GM12878 (cell line): ENCODE measurements at regions not wholly inside any gene's neighbourhood (a gene's known extent, or its start where the extent isn't known, plus 50 kb on each side); places are given as distances from the start of the nearest gene placed in this dataset.

ENCODE experiments used
- ATAC-seq: fragments of 200-7000 bp; cut with Tn5 transposase; 3 replicates; pipeline ENCODE4 v1.9.1; 2020; ENCODE audit warnings: mild to moderate bottlenecking, moderate library complexity
- BruUV-seq: library from RNA; stranded (reverse); fragments of 400-500 nt; replicated peaks from 2 replicates; lab custom pipeline; 2021; lab: Mats Ljungman, UMichigan
- CTCF ChIA-PET: fragments of 300-600 bp; sonication (Branson Sonifier 250); formaldehyde crosslinking; extraction: SDS; loops from one replicate; lab custom pipeline; 2021; ENCODE audit warnings: inconsistent platforms; lab: Yijun Ruan, JAX
- POLR2A ChIA-PET: fragments of 350-600 bp; formaldehyde crosslinking; extraction: SDS; loops from one replicate; lab custom pipeline; 2021; ENCODE audit warnings: inconsistent platforms; lab: Charles Lee
- RAD21 ChIA-PET: fragments of 300-600 bp; sonication (Branson Sonifier 250); formaldehyde crosslinking; loops from one replicate; lab custom pipeline; 2023; ENCODE audit warnings: antibody characterized with exemption; ENCODE audit not compliant: unreplicated experiment; lab: Charles Lee
- SMC1A ChIA-PET: fragments of 300-600 bp; sonication (Branson Sonifier 250); formaldehyde crosslinking; loops from one replicate; lab custom pipeline; 2023; ENCODE audit not compliant: unreplicated experiment, uncharacterized antibody; lab: Charles Lee
- DNase-seq: peaks from one replicate; pipeline ENCODE4 v3.0.0-alpha.2; 2011; ENCODE audit warnings: low read depth, low spot score
- FAIRE-seq: peaks from 3 replicates; lab custom pipeline; 2011; peaks lifted over from hg19 to GRCh38; lab: Jason Lieb, UNC
- H2AFZ ChIP-seq: 2 replicates; pipeline ENCODE4 v1.6.0; 2011; ENCODE audit warnings: low read depth, low read length, control low read depth; ENCODE audit not compliant: control insufficient read depth
- H3K27ac ChIP-seq: 2 replicates; pipeline ENCODE4 v1.5.1; 2011; ENCODE audit warnings: control low read depth; ENCODE audit not compliant: control insufficient read depth, insufficient read depth
- H3K27me3 ChIP-seq, 2 experiments: replicated peaks in 1 of 2; 2 replicates each; pipeline versions ENCODE4 v1.6.0 to v1.6.1; 2011; ENCODE audit warnings: low read length in 1 of 2; ENCODE audit not compliant: control insufficient read depth in 2 of 2, insufficient read depth in 2 of 2
- H3K36me3 ChIP-seq, 2 experiments: 2 replicates each; pipeline ENCODE4 v1.5.1; 2011; ENCODE audit warnings: low read length in 1 of 2; ENCODE audit not compliant: control insufficient read depth in 2 of 2, insufficient read depth in 2 of 2
- H3K4me1 ChIP-seq: 2 replicates; pipeline ENCODE4 v1.6.1; 2011; ENCODE audit warnings: mild to moderate bottlenecking, low read length, moderate library complexity, mixed read lengths; ENCODE audit not compliant: control insufficient read depth, insufficient read depth
- H3K4me2 ChIP-seq: 2 replicates; pipeline ENCODE4 v1.6.0; 2011; ENCODE audit warnings: control low read depth; ENCODE audit not compliant: control insufficient read depth, insufficient read depth
- H3K4me3 ChIP-seq: fragments of 200-600 bp; sonication (generic); 2 replicates; pipeline ENCODE4 v1.5.1; 2016
- H3K79me2 ChIP-seq: 2 replicates; pipeline ENCODE4 v1.6.0; 2011; ENCODE audit warnings: low read length; ENCODE audit not compliant: control insufficient read depth, insufficient read depth
- H3K9ac ChIP-seq: 2 replicates; pipeline ENCODE4 v1.8.0; 2011; ENCODE audit warnings: low read length, control low read depth, mixed read lengths; ENCODE audit not compliant: control insufficient read depth, insufficient read depth
- H3K9me3 ChIP-seq: replicated peaks from 3 replicates; pipeline ENCODE4 v1.5.1; 2011; ENCODE audit warnings: mild to moderate bottlenecking, low read length; ENCODE audit not compliant: control insufficient read depth, insufficient read depth
- H4K20me1 ChIP-seq: 2 replicates; pipeline ENCODE4 v1.6.0; 2011; ENCODE audit not compliant: control insufficient read depth, insufficient read depth
- ATF2 ChIP-seq: IDR thresholded peaks from 2 replicates; pipeline ENCODE4 v1.6.1; 2012; ENCODE audit warnings: low read length, inconsistent platforms
- CUX1 ChIP-seq: IDR thresholded peaks from 2 replicates; pipeline ENCODE4 v1.6.1; 2012; ENCODE audit warnings: improper control_type of control experiment, low read depth, low read length; ENCODE audit not compliant: insufficient replicate concordance
- EGR1 ChIP-seq, 2 experiments: IDR thresholded peaks; 1 replicate in 1 of 2; 2 replicates in 1 of 2; pipeline ENCODE4 v1.6.1; 2011 to 2012; ENCODE audit warnings: low read depth in 2 of 2, low read length in 2 of 2, borderline replicate concordance in 1 of 2, mild to moderate bottlenecking in 1 of 2, moderate library complexity in 1 of 2
- EP300 ChIP-seq, 2 experiments: fragments of 150-350 bp in 1 of 2; IDR thresholded peaks; 2 replicates each; pipeline ENCODE4 v1.6.1; 2011 to 2012; ENCODE audit warnings: low read depth in 2 of 2, low read length in 2 of 2, borderline replicate concordance in 1 of 2, improper control_type of control experiment in 1 of 2, inconsistent platforms in 1 of 2; ENCODE audit not compliant: control insufficient read depth in 1 of 2
- FOXM1 ChIP-seq: IDR thresholded peaks from 2 replicates; pipeline ENCODE4 v1.6.1; 2012; ENCODE audit warnings: low read depth, mild to moderate bottlenecking, inconsistent platforms, low read length, moderate library complexity
- HCFC1 ChIP-seq: fragments of 150-350 bp; IDR thresholded peaks from 2 replicates; pipeline ENCODE4 v1.6.1; 2014; ENCODE audit warnings: low read length
- NR2F1 ChIP-seq: fragments of 450-650 bp; conservative IDR thresholded peaks from 2 replicates; pipeline ENCODE4 v1.6.1; 2017; ENCODE audit warnings: mild to moderate bottlenecking
- SREBF2 ChIP-seq: IDR thresholded peaks from 2 replicates; pipeline ENCODE4 v1.6.1; 2012; ENCODE audit warnings: mild to moderate bottlenecking, low read length
- SUPT20H ChIP-seq: IDR thresholded peaks from 2 replicates; pipeline ENCODE4 v1.6.1; 2011; ENCODE audit warnings: low read depth, mild to moderate bottlenecking, low read length, moderate library complexity, borderline replicate concordance; ENCODE audit not compliant: control insufficient read depth
- ZNF207 ChIP-seq: fragments of 450-650 bp; IDR thresholded peaks from 2 replicates; pipeline ENCODE4 v1.6.1; 2014; ENCODE audit warnings: antibody characterized with exemption, mild to moderate bottlenecking, borderline replicate concordance
- ZZZ3 ChIP-seq: IDR thresholded peaks from 2 replicates; pipeline ENCODE4 v1.6.1; 2011; ENCODE audit warnings: low read depth; ENCODE audit not compliant: control insufficient read depth, insufficient read length
- WGBS: methylation state at CpG from one replicate; pipeline ENCODE4 v1.1.6; 2016; ENCODE audit warnings: low lambda C conversion rate; ENCODE audit not compliant: insufficient replicate concordance, insufficient coverage; ENCODE audit errors: missing lambda C conversion rate; 5-methylcytosine and 5-hydroxymethylcytosine counted together
- in situ Hi-C: fragments of 300-500 bp; cut with MboI; formaldehyde crosslinking; loops from 9 replicates; pipeline ENCODE4 v1.14.3; 2018; ENCODE audit warnings: mixed read lengths
- intact Hi-C: fragments of 100-400 bp; cut with micrococcal nuclease; formaldehyde crosslinking; loops from one replicate; pipeline ENCODE4 v1.14.2; 2022; ENCODE audit not compliant: unreplicated experiment

DNA sequence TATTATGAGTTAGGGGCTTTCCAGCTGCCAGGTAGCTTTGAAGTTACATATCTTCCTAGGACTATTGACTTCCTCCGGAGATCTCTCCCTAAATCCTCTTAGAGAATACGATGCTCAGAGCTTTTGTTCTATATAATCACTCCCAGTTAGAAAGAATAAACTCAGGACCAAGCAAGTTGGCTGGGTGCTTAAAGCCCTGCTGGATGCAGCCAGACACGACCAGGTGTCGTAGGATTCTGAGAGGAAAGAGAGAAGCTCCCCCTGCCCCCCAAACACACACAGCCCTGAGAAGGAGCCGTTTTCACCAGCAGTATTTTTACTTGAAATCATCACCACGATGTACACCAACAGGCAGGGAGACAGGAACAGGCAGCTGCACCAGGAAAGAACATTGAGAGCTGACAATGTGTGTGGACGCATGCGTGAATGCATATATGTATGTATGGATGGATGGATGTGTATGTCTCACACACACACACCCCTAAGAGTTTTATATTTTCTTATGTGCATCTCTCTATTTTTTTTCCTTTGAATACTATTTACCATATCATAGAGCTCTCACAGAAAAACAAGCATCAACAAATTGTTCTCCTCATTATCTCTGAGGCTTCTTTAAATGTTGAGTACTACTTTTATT is 382.6 kb downstream of the EPHA4 start:
- Histone ChIP-seq H3K4me2 (no peak overlapping the region), H4K20me1 (no peaks in the 10 kb centered on the region), H3K79me2 (no peaks in the 10 kb centered on the region), H2AFZ (no peak overlapping the region), H3K36me3 (no peaks in the 10 kb centered on the region), H3K9me3 (no peaks in the 10 kb centered on the region), H3K27me3 (no peaks in the 10 kb centered on the region), H3K4me3 (no peak overlapping the region), H3K4me1 (no peaks in the 10 kb centered on the region), H3K9ac (no peak overlapping the region), H3K27ac (no peak overlapping the region)
- 34% methylated on average over 8 of the region's 8 CpGs for WGBS
- ATAC-seq (no peak), DNase-seq (no peak), FAIRE-seq (no peak)
- RAD21 ChIA-PET: no interaction called here
- SMC1A ChIA-PET: interaction anchor here (0.5 to 0.8 kb wide), 2 partner anchors 11 to 155 kb away, joined by 3 to 5 read pairs; no protein-coding TSS in a partner anchor
- CTCF ChIA-PET: interaction anchor here (1.1 kb wide), 1 partner anchor 54 kb away, joined by 4 read pairs; no protein-coding TSS in a partner anchor
- in situ Hi-C loops (no loop called here), intact Hi-C loops (no loop called here)
- POLR2A ChIA-PET: no interaction called here
- TF ChIP-seq EP300 (IDR thresholded peaks at IDR 0.05; ENCODE audit: borderline replicate concordance in 1 of 2, control insufficient read depth in 1 of 2, low read depth in 2 of 2, low read length in 2 of 2): no peak
- no peak for TF ChIP-seq SUPT20H
- TF ChIP-seq HCFC1: no peak
- TF ChIP-seq CUX1: no peak
- no peak for TF ChIP-seq NR2F1
- TF ChIP-seq SREBF2: no peak
- TF ChIP-seq FOXM1: no peak
- no peak for TF ChIP-seq ATF2
- no peak for TF ChIP-seq ZZZ3
- TF ChIP-seq ZNF207: no peak
- no peak for TF ChIP-seq EGR1 (IDR thresholded peaks at IDR 0.05; ENCODE audit: borderline replicate concordance in 1 of 2, low read depth in 2 of 2, low read length in 2 of 2)
- no TSS peak for BruUV-seq
